GM20000 (cell line): ENCODE measurements at regions not wholly inside any gene's neighbourhood (a gene's known extent, or its start where the extent isn't known, plus 50 kb on each side); places are given as distances from the start of the nearest gene placed in this dataset.

Experiments used
- DNase-seq: peaks from one replicate; pipeline ENCODE4 v3.0.0; 2012; ENCODE audit warnings: low spot score
- CTCF ChIP-seq: IDR thresholded peaks from 2 replicates; pipeline ENCODE4 v1.5.1; 2012; ENCODE audit warnings: mild to moderate bottlenecking, control low read depth; ENCODE audit errors: extremely low read depth, missing control alignments

GRCh38 chr11:11057472-11057854 is 199.6 kb upstream of the ZBED5 start:
- no peak for DNase-seq
- no peak for TF ChIP-seq CTCF

DNA sequence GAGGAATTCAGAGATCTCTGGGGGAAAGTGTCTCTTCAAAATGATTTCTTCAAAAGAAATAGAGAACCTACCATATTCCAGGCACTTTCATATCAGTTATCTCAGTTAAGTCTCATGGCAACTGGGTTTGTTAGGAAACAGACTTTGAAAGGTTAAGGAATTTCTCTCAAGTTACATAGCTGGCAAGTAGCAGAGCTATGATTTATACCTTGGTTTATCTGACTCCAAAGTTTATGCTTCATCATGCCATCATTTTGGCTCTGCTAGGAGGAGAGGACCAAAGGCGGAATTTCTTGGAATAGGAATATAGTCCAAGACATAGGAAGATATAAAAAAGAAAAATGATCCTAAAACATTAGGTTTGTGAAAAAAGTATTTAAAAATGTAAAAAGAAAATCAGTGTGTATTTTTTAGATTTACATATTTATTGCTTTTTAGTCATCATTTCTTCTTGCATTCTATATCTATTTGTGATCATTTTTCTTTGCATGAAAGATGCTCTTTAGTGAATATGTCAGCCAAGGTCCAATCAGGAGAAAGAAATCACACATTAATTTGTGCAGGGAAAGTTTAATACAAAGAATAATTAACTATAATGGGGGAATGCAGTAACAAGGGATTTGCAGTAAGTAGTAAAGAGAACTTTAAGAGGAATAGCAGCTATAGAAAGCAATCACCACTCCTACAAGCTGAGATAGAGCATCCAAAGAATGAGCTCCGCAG is 199.1 kb upstream of the ZBED5 start:
- DNase-seq: no peak
- TF ChIP-seq CTCF: no peak

- no peak for TF ChIP-seq CTCF
- DNase-seq: no peak
These were observed 198.5 kb upstream of the ZBED5 start for GRCh38 chr11:11056316-11056715.

GRCh38 chr11:11047851-11048610 is 190.2 kb upstream of the ZBED5 start:
- no peak for TF ChIP-seq CTCF
- DNase-seq: no peak

GRCh38 chr11:11046781-11047180 is 188.9 kb upstream of the ZBED5 start:
- TF ChIP-seq CTCF: no peak
- DNase-seq: no peak

GRCh38 chr11:11045156-11045930 is 187.5 kb upstream of the ZBED5 start:
- no peak for DNase-seq
- TF ChIP-seq CTCF: no peak
